ENCODE measurements at regions not wholly inside any gene's neighbourhood (a gene's known extent, or its start where the extent isn't known, plus 50 kb on each side); places are given as distances from the start of the nearest gene placed in this dataset.
"Not testable (repeated sequence)": the region's sequence is repeated elsewhere in the genome, so short reads cannot be mapped to it uniquely, and the experiment has no call there.

GRCh38 chr5:163885117-163885516 is 379.7 kb downstream of the MAT2B start:
- DNase-seq (ENCODE audit: low read depth), result no peak

GRCh38 chr5:163887854-163888253 is 382.4 kb downstream of the MAT2B start:
- DNase-seq (ENCODE audit: low read depth), result no peak

GRCh38 chr5:163888366-163888765 is 382.9 kb downstream of the MAT2B start:
- no peak for DNase-seq (ENCODE audit: low read depth)

- DNase-seq (ENCODE audit: low read depth), result no peak
Measured at GRCh38 chr5:163889369-163889768, 383.9 kb downstream of the MAT2B start.

GRCh38 chr5:163890261-163890660 is 384.8 kb downstream of the MAT2B start:
- DNase-seq (ENCODE audit: low read depth), result no peak

- no peak for DNase-seq (ENCODE audit: low read depth)
Measured at GRCh38 chr5:163893281-163893680, 387.9 kb downstream of the MAT2B start.

- DNase-seq (ENCODE audit: low read depth), result no peak
Measured at GRCh38 chr5:163894645-163895044, 389.2 kb downstream of the MAT2B start.

GRCh38 chr5:163898873-163899272 is 393.5 kb downstream of the MAT2B start:
- DNase-seq (ENCODE audit: low read depth), result no peak

- DNase-seq (ENCODE audit: low read depth), result not testable (repeated sequence)
Measured at GRCh38 chr5:163907783-163908182, 402.4 kb downstream of the MAT2B start.

- DNase-seq (ENCODE audit: low read depth), result no peak
Measured at GRCh38 chr5:163908253-163908652, 402.8 kb downstream of the MAT2B start.

GRCh38 chr5:163910226-163910625 is 404.8 kb downstream of the MAT2B start:
- DNase-seq (ENCODE audit: low read depth), result no peak

GRCh38 chr5:163912046-163912445 is 406.6 kb downstream of the MAT2B start:
- no peak for DNase-seq (ENCODE audit: low read depth)

- no peak for DNase-seq (ENCODE audit: low read depth)
Measured at GRCh38 chr5:163913548-163913947, 408.1 kb downstream of the MAT2B start.

- no peak for DNase-seq (ENCODE audit: low read depth)
Measured at GRCh38 chr5:163914910-163915309, 409.5 kb downstream of the MAT2B start.

GRCh38 chr5:163915481-163915961 is 410.1 kb downstream of the MAT2B start:
- no peak for DNase-seq (ENCODE audit: low read depth)

- DNase-seq (ENCODE audit: low read depth), result no peak
Measured at GRCh38 chr5:163916376-163916775, 411.0 kb downstream of the MAT2B start.

- no peak for DNase-seq (ENCODE audit: low read depth)
Measured at GRCh38 chr5:163916861-163917260, 411.4 kb downstream of the MAT2B start.

GRCh38 chr5:163917747-163918146 is 412.3 kb downstream of the MAT2B start:
- no peak for DNase-seq (ENCODE audit: low read depth)

GRCh38 chr5:163934990-163935389 is 429.6 kb downstream of the MAT2B start:
- not testable (repeated sequence) for DNase-seq (ENCODE audit: low read depth)

GRCh38 chr5:163938595-163938994 is 433.2 kb downstream of the MAT2B start:
- no peak for DNase-seq (ENCODE audit: low read depth)

- DNase-seq (ENCODE audit: low read depth), result no peak
Measured at GRCh38 chr5:163941079-163941478, 435.7 kb downstream of the MAT2B start.

GRCh38 chr5:163943546-163943945 is 438.1 kb downstream of the MAT2B start:
- no peak for DNase-seq (ENCODE audit: low read depth)

- DNase-seq (ENCODE audit: low read depth), result no peak
Measured at GRCh38 chr5:163944738-163945137, 439.3 kb downstream of the MAT2B start.

GRCh38 chr5:163947848-163948666 is 442.6 kb downstream of the MAT2B start:
- DNase-seq (ENCODE audit: low read depth), result no peak
